Endothelial cell of umbilical vein (primary cell): ENCODE measurements at regions not wholly inside any gene's neighbourhood (a gene's known extent, or its start where the extent isn't known, plus 50 kb on each side); places are given as distances from the start of the nearest gene placed in this dataset.

Experiments used
- MAX ChIP-seq: IDR thresholded peaks from 2 replicates; pipeline ENCODE4 v1.6.1; 2011; ENCODE audit not compliant: insufficient read depth, insufficient read length
- POLR2A ChIP-seq: IDR thresholded peaks from 2 replicates; pipeline ENCODE4 v1.6.1; 2012; ENCODE audit warnings: low read depth, mild to moderate bottlenecking, control low read depth, low read length

GRCh38 chr18:55983433-55983832, 395.4 kb upstream of the TCF4 start:
- TF ChIP-seq POLR2A (no peak), MAX (no peak)
